H1 (cell line): ENCODE measurements at regions not wholly inside any gene's neighbourhood (a gene's known extent, or its start where the extent isn't known, plus 50 kb on each side); places are given as distances from the start of the nearest gene placed in this dataset.

Source experiments
- CTCF ChIA-PET: fragments of 300-600 bp; sonication (Branson Sonifier 250); formaldehyde crosslinking; loops from one replicate; lab custom pipeline; 2021; ENCODE audit not compliant: partially characterized antibody; lab: Charles Lee
- POLR2A ChIA-PET: fragments of 300-600 bp; sonication (Branson Sonifier 250); formaldehyde crosslinking; loops from one replicate; lab custom pipeline; 2021; ENCODE audit warnings: inconsistent platforms; ENCODE audit not compliant: partially characterized antibody; lab: Charles Lee
- DNase-seq, 2 experiments: peaks; one replicate each; pipeline versions ENCODE4 v3.0.0 to v3.0.0-alpha.2; 2010 to 2022; ENCODE audit warnings: low spot score in 2 of 2, low read depth in 1 of 2, mixed read lengths in 1 of 2
- FAIRE-seq: peaks from 2 replicates; lab custom pipeline; 2011; peaks lifted over from hg19 to GRCh38; lab: Jason Lieb, UNC
- H2AFZ ChIP-seq: 2 replicates; pipeline ENCODE4 v1.8.1; 2012; ENCODE audit warnings: low read length, inconsistent platforms
- H2AK5ac ChIP-seq: 2 replicates; pipeline ENCODE4 v1.6.1; 2013; ENCODE audit warnings: low read depth, low read length
- H2BK120ac ChIP-seq: replicated peaks from 2 replicates; pipeline ENCODE3; 2013; ENCODE audit warnings: low read depth, low read length, inconsistent platforms
- H2BK12ac ChIP-seq: 2 replicates; pipeline ENCODE4 v1.6.1; 2013; ENCODE audit warnings: low read depth, low read length
- H2BK15ac ChIP-seq: 2 replicates; pipeline ENCODE4 v1.6.1; 2013; ENCODE audit warnings: low read length
- H2BK20ac ChIP-seq: 2 replicates; pipeline ENCODE4 v1.6.1; 2013; ENCODE audit warnings: low read length
- H2BK5ac ChIP-seq: 2 replicates; pipeline ENCODE4 v1.6.1; 2013; ENCODE audit warnings: low read depth, low read length
- H3K14ac ChIP-seq: 2 replicates; pipeline ENCODE4 v1.6.1; 2013; ENCODE audit warnings: inconsistent platforms; ENCODE audit not compliant: insufficient read length
- H3K18ac ChIP-seq: 2 replicates; pipeline ENCODE4 v1.6.1; 2013; ENCODE audit warnings: low read length; ENCODE audit errors: extremely low read depth
- H3K23ac ChIP-seq: 2 replicates; pipeline ENCODE4 v1.6.1; 2013; ENCODE audit warnings: inconsistent platforms; ENCODE audit not compliant: insufficient read length
- H3K23me2 ChIP-seq: 2 replicates; pipeline ENCODE4 v1.6.1; 2013; ENCODE audit warnings: low read depth, low read length
- H3K27ac ChIP-seq: 2 replicates; pipeline ENCODE4 v1.6.1; 2011; ENCODE audit warnings: low read depth, low read length, inconsistent platforms
- H3K27me3 ChIP-seq, 4 experiments: replicated peaks in 1 of 4; 1 replicate in 1 of 4; 2 replicates in 3 of 4; pipeline versions ENCODE4 v1.6.1 to v1.8.1; 2011 to 2013; ENCODE audit warnings: low read length in 3 of 4, mild to moderate bottlenecking in 3 of 4, inconsistent platforms in 2 of 4, mixed read lengths in 2 of 4, moderate library complexity in 1 of 4; ENCODE audit not compliant: control insufficient read depth in 3 of 4, insufficient read depth in 3 of 4; ENCODE audit errors: extremely low read depth in 1 of 4
- H3K36me3 ChIP-seq, 4 experiments: 2 replicates each; pipeline versions ENCODE4 v1.6.1 to v1.8.1; 2011 to 2013; ENCODE audit warnings: mild to moderate bottlenecking in 4 of 4, low read length in 3 of 4, moderate library complexity in 2 of 4, control low read depth in 1 of 4, inconsistent platforms in 1 of 4; ENCODE audit not compliant: insufficient read depth in 4 of 4, control insufficient read depth in 2 of 4
- H3K4ac ChIP-seq: replicated peaks from 2 replicates; pipeline ENCODE3; 2013; ENCODE audit warnings: low read length, low read depth, mixed read lengths, inconsistent platforms; ENCODE audit not compliant: insufficient read length
- H3K4me1 ChIP-seq, 4 experiments: replicated peaks in 1 of 4; 1 replicate in 1 of 4; 2 replicates in 3 of 4; pipeline versions ENCODE4 v1.6.1 to v1.8.1; 2011 to 2013; ENCODE audit warnings: low read length in 3 of 4, inconsistent platforms in 2 of 4, mixed read lengths in 1 of 4; ENCODE audit not compliant: insufficient read depth in 4 of 4, control insufficient read depth in 3 of 4
- H3K4me2 ChIP-seq, 2 experiments: 2 replicates each; pipeline versions ENCODE4 v1.6.1 to v1.8.1; 2011 to 2013; ENCODE audit warnings: low read depth in 2 of 2, low read length in 2 of 2, control low read depth in 1 of 2, inconsistent platforms in 1 of 2, mild to moderate bottlenecking in 1 of 2; ENCODE audit not compliant: insufficient read depth in 1 of 2
- H3K4me3 ChIP-seq, 4 experiments: fragments of 200-600, 300-600 bp in 1 of 4; sonication (generic), shearing (Covaris generic), sonication (Bioruptor Twin) in 1 of 4; 2 replicates each; pipeline versions ENCODE4 v1.5.1 to v1.8.1; 2011 to 2016; ENCODE audit warnings: low read length in 4 of 4, low read depth in 3 of 4, control low read depth in 2 of 4, inconsistent platforms in 2 of 4, mild to moderate bottlenecking in 2 of 4, mixed read lengths in 1 of 4, moderate library complexity in 1 of 4; ENCODE audit not compliant: insufficient read depth in 2 of 4; ENCODE audit errors: extremely low read depth in 1 of 4
- H3K56ac ChIP-seq: replicated peaks from 2 replicates; pipeline ENCODE3; 2013; ENCODE audit warnings: low read depth, mild to moderate bottlenecking, mixed read lengths, low read length, inconsistent platforms; ENCODE audit not compliant: insufficient read length
- H3K79me1 ChIP-seq: 2 replicates; pipeline ENCODE4 v1.6.1; 2013; ENCODE audit warnings: low read depth, low read length, control low read depth
- H3K79me2 ChIP-seq, 2 experiments: 2 replicates each; pipeline versions ENCODE4 v1.6.1 to v1.8.1; 2012 to 2013; ENCODE audit warnings: low read length in 2 of 2, mild to moderate bottlenecking in 2 of 2, inconsistent platforms in 1 of 2; ENCODE audit not compliant: insufficient read depth in 2 of 2, control insufficient read depth in 1 of 2
- H3K9ac ChIP-seq, 4 experiments: replicated peaks in 1 of 4; 1 replicate in 1 of 4; 2 replicates in 3 of 4; pipeline versions ENCODE4 v1.6.1 to v1.8.1; 2011 to 2013; ENCODE audit warnings: low read depth in 3 of 4, low read length in 3 of 4, control low read depth in 2 of 4, mild to moderate bottlenecking in 2 of 4, moderate library complexity in 2 of 4, inconsistent platforms in 1 of 4; ENCODE audit errors: extremely low read depth in 1 of 4
- H3K9me3 ChIP-seq, 2 experiments: 2 replicates each; pipeline versions ENCODE4 v1.6.1 to v1.8.1; 2012 to 2013; ENCODE audit warnings: mild to moderate bottlenecking in 2 of 2, moderate library complexity in 2 of 2, control low read depth in 1 of 2, inconsistent platforms in 1 of 2, low read depth in 1 of 2, low read length in 1 of 2, mixed read lengths in 1 of 2; ENCODE audit not compliant: insufficient read depth in 2 of 2
- H4K20me1 ChIP-seq, 2 experiments: replicated peaks in 1 of 2; 2 replicates each; pipeline versions ENCODE3 to v1.8.1; 2011 to 2013; ENCODE audit warnings: inconsistent platforms in 2 of 2, low read length in 2 of 2, mild to moderate bottlenecking in 1 of 2; ENCODE audit not compliant: insufficient read depth in 2 of 2, control insufficient read depth in 1 of 2
- H4K5ac ChIP-seq: 2 replicates; pipeline ENCODE4 v1.6.1; 2013; ENCODE audit warnings: low read length, low read depth, mixed read lengths, inconsistent platforms; ENCODE audit not compliant: insufficient read length
- H4K8ac ChIP-seq: 2 replicates; pipeline ENCODE4 v1.8.0; 2013; ENCODE audit warnings: mild to moderate bottlenecking, moderate library complexity, low read length, inconsistent platforms; ENCODE audit not compliant: insufficient read depth; ENCODE audit errors: extremely low read depth
- H4K91ac ChIP-seq: replicated peaks from 2 replicates; pipeline ENCODE3; 2013; ENCODE audit warnings: low read length, mixed read lengths, inconsistent platforms; ENCODE audit not compliant: insufficient read length
- CTBP2 ChIP-seq: IDR thresholded peaks from 2 replicates; pipeline ENCODE4 v1.7.0; 2011; ENCODE audit warnings: borderline replicate concordance, mild to moderate bottlenecking, moderate library complexity, mixed read lengths, low read length; ENCODE audit not compliant: insufficient read depth, insufficient read length
- RXRA ChIP-seq: IDR thresholded peaks from 2 replicates; pipeline ENCODE4 v1.6.1; 2011; ENCODE audit warnings: low read depth, mild to moderate bottlenecking, low read length, moderate library complexity; ENCODE audit not compliant: insufficient read depth
- SIX5 ChIP-seq: IDR thresholded peaks from 2 replicates; pipeline ENCODE4 v1.6.1; 2011; ENCODE audit warnings: mild to moderate bottlenecking, low read depth, low read length
- WGBS, 2 experiments: shearing (Covaris generic) in 1 of 2; methylation state at CpG; one replicate each; pipeline versions ENCODE4 v1.1.6 to v1.1.7; 2013 to 2015; ENCODE audit warnings: low lambda C conversion rate in 2 of 2, mixed read lengths in 2 of 2, inconsistent platforms in 1 of 2, low coverage in 1 of 2, missing lambda C conversion rate in 1 of 2; ENCODE audit not compliant: insufficient replicate concordance in 2 of 2, insufficient coverage in 1 of 2, insufficient read length in 1 of 2; ENCODE audit errors: extremely low coverage in 1 of 2, missing lambda C conversion rate in 1 of 2; 5-methylcytosine and 5-hydroxymethylcytosine counted together

DNA sequence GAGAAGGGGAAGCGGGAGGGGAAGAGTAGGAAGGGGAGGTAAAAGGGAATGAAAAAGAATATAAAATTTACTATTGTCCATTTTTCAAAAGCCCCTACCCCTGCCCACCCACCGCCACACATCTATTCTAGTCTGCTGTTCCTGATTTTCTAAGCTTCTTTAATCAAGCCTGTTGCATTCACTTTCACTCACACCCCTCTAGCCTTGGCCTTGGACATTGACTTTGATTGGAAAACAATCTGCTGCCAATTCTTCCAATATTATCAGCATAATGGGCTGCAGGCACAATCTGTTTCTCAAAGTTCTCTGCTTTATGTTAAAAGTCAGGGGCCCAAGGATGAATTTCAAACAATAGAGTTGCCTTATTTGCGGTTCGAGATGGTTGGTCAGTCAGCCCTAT lies 281.2 kb downstream of the SETD4 start:
- CTCF ChIA-PET: no interaction called here

More for the DNA sequence above, 281.2 kb downstream of the SETD4 start:
- Histone ChIP-seq H3K4me2 (no peak overlapping the region), H3K14ac (no peak overlapping the region), H3K9ac (no peak overlapping the region), H3K23me2 (no peaks in the 10 kb centered on the region), H3K79me2 (no peaks in the 10 kb centered on the region), H3K79me1 (no peaks in the 10 kb centered on the region), H3K27me3 (no peaks in the 10 kb centered on the region), H2BK12ac (no peak overlapping the region), H2BK20ac (no peak overlapping the region), H4K8ac (no peak overlapping the region), H4K20me1 (no peaks in the 10 kb centered on the region), H3K56ac (no peak overlapping the region), H3K4me1 (no peaks in the 10 kb centered on the region), H3K9me3 (no peaks in the 10 kb centered on the region), H2AK5ac (no peak overlapping the region), H3K27ac (no peak overlapping the region), H3K36me3 (no peaks in the 10 kb centered on the region), H2BK5ac (no peak overlapping the region), H4K91ac (no peak overlapping the region), H4K5ac (no peak overlapping the region), H2BK15ac (no peak overlapping the region), H3K4me3 (no peak overlapping the region), H3K18ac (no peak overlapping the region), H3K4ac (no peak overlapping the region), H2BK120ac (no peak overlapping the region), H2AFZ (no peak overlapping the region), H3K23ac (no peak overlapping the region)
- FAIRE-seq: no peak
- DNase-seq: no peak
- TF ChIP-seq SIX5: no peak
- no peak for TF ChIP-seq RXRA
- no peak for TF ChIP-seq CTBP2
- 93% methylated on average over 4 of the region's 4 CpGs; no CpG with 5 or more reads in 1 of the 2 experiments for WGBS, 2 experiments
- POLR2A ChIA-PET: no interaction called here
